GM12872 (cell line): ENCODE measurements at regions not wholly inside any gene's neighbourhood (a gene's known extent, or its start where the extent isn't known, plus 50 kb on each side); places are given as distances from the start of the nearest gene placed in this dataset.

Source experiments
- TF ChIP-seq, protein P1 (sequence below): IDR thresholded peaks from 3 replicates; pipeline ENCODE4 v1.5.1; 2011; ENCODE audit warnings: low read depth, mild to moderate bottlenecking, low read length, moderate library complexity; ENCODE audit not compliant: insufficient read depth

GRCh38 chr20:23190557-23190956 lies 104.4 kb upstream of the CD93 start:
- TF ChIP-seq, protein P1, sequence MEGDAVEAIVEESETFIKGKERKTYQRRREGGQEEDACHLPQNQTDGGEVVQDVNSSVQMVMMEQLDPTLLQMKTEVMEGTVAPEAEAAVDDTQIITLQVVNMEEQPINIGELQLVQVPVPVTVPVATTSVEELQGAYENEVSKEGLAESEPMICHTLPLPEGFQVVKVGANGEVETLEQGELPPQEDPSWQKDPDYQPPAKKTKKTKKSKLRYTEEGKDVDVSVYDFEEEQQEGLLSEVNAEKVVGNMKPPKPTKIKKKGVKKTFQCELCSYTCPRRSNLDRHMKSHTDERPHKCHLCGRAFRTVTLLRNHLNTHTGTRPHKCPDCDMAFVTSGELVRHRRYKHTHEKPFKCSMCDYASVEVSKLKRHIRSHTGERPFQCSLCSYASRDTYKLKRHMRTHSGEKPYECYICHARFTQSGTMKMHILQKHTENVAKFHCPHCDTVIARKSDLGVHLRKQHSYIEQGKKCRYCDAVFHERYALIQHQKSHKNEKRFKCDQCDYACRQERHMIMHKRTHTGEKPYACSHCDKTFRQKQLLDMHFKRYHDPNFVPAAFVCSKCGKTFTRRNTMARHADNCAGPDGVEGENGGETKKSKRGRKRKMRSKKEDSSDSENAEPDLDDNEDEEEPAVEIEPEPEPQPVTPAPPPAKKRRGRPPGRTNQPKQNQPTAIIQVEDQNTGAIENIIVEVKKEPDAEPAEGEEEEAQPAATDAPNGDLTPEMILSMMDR, result no peak

DNA sequence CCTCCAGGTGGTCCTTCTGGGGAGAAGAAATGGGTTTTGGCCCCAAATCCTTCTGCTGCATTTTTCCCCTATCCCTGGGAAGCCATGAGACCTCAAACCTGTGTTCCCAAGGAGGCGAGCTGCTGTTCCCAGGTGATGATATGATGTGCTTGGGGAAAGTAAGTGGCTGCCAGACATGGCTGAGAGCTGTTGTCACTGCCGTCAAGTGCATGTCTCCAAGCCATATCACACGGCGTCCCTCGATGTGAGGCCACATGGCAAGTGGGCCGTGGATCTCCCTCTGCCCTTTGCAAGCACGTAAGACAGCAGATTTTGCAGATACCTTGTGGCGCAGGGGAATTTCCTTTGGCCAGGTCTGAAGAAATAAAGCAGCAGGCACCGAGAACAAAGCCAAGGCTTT lies 103.7 kb upstream of the CD93 start:
- TF ChIP-seq, protein P1, result no peak

GRCh38 chr20:23189341-23189740 lies 103.2 kb upstream of the CD93 start:
- TF ChIP-seq, protein P1, result no peak

DNA sequence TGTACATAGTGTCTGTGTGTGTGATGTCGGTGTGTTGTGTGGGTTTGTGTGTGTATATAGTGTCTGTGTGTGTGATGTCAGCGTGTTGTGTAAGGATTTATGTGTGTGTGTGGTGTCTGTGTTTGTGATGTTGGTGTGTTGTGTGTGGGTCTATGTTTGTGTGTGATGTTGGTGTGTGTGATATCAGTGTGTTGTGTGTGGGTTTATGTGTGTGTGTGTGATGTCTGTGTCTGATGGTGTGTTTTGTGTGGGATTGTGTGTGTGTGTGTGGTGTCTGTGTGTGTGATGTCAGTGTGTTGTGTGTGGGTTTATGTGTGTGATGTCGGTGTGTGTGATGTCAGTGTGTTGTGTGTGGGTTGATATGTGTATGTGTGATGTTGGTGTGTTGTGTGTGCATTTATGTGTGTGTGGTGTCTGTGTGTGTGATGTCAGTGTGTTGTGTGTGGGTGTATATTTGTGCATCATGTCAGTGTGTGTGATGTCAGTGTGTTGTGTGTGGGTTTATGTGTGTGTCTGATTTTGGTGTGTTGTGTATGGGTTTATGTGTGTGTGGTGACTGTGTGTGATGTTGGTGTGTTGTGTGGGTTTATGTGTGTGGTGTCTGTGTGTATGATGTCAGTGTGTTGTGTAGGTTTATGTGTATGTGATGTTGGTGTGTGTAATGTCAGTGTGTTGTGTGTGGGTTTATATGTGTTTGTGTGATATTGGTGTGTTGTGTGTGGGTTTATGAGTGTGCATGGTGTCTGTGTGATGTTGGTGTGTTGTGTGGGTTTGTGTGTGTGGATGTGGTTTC lies 102.4 kb upstream of the CD93 start:
- TF ChIP-seq, protein P1, result no peak

GRCh38 chr20:23187751-23188150 lies 101.6 kb upstream of the CD93 start:
- TF ChIP-seq, protein P1, result no peak

DNA sequence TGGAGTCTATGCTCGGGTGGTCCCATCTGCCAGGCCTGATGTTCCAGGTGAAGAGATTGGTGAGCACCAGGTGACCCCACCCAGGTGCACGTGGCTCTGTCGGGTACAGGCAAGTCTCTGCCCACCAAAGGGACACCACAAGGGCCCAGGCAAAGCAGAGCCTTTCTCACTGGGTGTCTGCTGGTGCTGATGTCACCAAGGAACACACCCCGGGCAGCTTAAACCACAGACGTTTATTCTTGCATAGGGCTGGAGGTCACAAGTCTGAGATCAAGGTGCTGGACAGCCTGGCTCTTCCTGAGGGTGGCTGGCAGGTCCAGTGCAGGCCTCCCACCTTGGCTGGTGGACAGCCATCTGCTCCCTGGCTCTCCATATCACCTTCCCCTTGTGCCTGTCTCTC lies 100.7 kb upstream of the CD93 start:
- TF ChIP-seq, protein P1, result no peak

DNA sequence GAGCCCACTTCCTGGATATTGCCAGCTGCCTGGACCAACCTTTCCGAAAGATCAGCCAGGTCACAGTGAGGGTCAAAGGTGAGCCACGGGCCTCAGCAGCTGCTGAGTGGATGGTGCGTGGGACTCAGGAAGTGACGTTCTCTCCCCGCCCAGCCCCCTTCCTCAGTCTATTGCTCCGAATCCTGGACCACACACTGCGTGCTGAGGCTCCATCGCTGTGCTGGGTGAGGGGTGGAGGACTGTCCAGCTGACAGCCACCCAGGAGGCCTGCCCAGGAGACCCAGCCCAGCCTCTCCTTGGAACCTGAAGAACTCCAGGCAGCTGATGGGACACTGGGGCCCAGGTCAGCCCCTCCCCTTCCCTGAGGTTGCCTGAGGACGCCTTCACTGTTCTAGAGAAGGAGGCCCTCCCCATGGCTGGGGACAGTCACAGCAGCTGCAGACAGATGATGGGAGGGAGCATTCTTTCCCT lies 94.4 kb upstream of the CD93 start:
- TF ChIP-seq, protein P1, result no peak
